HG03095 (cell line): ENCODE measurements at regions not wholly inside any gene's neighbourhood (a gene's known extent, or its start where the extent isn't known, plus 50 kb on each side); places are given as distances from the start of the nearest gene placed in this dataset.
"Not testable (repeated sequence)": the region's sequence is repeated elsewhere in the genome, so short reads cannot be mapped to it uniquely, and the experiment has no call there.

Experiments
- ATAC-seq: cut with Tn5 transposase; IDR thresholded peaks from one replicate; pipeline ENCODE4 v1.9.1; 2021; ENCODE audit warnings: moderate library complexity; ENCODE audit not compliant: unreplicated experiment

GRCh38 chr1:99062192-99062591 lies 57.5 kb upstream of the PLPPR5 start:
- ATAC-seq, result no peak

DNA sequence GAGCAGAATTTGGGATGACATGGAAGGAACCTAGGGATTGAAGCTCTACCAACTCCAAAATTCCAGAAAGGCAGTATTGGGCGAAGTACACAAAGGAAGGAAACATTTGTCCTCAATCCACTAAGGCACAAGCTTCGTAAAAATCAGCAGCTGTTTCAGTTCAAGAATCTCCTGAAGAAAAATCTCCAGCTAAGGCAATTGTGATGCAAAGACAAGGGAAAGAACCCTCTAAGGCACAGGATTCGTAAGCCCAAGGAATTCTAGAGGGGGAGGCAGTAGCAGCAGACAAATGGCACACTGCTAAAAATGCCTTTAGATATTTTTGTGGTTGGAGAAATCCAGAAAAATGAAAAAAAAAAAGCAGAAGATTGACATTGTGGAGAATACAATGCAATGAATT lies 64.5 kb upstream of the PLPPR5 start:
- no peak for ATAC-seq

DNA sequence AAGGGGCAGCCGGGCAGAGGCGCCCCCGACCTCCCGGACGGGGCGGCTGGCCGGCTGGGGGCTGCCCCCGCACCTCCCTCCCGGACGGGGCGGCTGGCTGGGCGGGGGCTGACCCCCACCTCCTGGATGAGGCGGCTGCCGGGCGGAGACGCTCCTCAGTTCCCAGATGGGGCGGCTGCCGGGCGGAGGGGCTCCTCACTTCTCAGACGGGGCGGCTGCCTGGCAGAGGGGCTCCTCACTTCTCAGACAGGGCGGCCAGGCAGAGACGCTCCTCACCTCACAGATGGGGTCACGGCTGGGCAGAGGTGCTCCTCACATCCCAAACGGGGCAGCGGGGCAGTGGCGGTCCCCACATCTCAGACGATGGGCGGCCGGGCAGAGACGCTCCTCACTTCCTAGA lies 73.9 kb upstream of the PLPPR5 start:
- ATAC-seq, result not testable (repeated sequence)

DNA sequence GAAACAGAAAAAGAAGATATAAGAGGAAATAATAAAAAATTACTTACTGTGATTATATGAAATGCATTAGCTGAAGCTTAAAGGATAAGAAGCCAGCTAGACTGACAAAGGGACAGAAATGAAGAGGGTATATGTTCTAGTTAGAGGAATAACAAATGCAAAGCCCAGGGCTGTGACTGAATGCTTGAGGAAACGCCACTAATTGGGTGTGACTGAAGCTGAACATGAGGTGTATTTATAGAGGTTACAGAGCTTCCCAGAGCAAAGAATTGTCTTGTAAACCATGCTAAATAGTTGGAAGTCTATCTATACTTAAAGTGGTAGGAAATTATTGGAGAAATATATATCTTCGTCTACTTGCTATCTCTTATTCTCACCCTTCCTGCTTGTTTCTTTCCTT lies 77.7 kb upstream of the PLPPR5 start:
- no peak for ATAC-seq

DNA sequence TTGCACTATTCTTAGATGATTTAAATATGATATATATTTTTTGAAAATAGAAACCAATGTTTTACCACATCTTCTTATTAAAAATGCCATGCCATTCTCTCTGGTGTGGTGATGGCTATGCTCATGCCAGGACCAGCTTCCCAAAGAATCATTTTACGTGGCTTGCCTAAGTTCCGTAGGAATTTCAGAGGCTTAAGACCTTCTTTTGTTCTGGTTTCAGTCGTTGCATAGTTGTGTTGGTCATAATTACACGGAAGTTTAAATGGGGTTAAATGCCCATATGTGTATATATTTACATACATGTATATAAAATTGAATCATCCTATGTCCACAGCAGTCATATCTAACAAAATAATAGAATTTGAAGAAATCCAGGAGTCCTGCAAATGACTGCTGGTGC lies 78.7 kb upstream of the PLPPR5 start:
- ATAC-seq, result no peak

GRCh38 chr1:99084562-99084961 lies 79.9 kb upstream of the PLPPR5 start:
- no peak for ATAC-seq

DNA sequence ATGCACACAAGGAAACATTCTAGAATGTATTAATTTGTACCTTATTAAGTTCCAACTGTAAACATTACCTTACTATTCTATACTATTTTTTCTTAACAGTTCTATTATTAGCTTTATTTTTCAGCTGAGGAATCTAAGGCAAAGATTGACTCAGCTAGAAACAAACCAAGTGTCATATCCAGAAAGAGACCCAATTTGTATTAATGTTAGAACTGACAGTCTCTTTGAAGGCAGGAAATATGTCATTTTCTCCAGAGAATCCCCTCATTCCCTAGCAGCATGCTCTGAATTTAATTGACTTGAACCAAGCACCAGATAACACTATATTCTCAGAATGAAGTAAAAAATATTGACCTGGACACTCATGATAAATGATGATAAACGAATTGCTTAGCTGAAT lies 81.4 kb upstream of the PLPPR5 start:
- ATAC-seq, result no peak

GRCh38 chr1:99098589-99098988 lies 93.9 kb upstream of the PLPPR5 start:
- ATAC-seq, result no peak

- ATAC-seq, result no peak
Measured at GRCh38 chr1:99106274-99106673, 101.6 kb upstream of the PLPPR5 start.

- no peak for ATAC-seq
Measured at GRCh38 chr1:99107680-99108079, 103.0 kb upstream of the PLPPR5 start.

DNA sequence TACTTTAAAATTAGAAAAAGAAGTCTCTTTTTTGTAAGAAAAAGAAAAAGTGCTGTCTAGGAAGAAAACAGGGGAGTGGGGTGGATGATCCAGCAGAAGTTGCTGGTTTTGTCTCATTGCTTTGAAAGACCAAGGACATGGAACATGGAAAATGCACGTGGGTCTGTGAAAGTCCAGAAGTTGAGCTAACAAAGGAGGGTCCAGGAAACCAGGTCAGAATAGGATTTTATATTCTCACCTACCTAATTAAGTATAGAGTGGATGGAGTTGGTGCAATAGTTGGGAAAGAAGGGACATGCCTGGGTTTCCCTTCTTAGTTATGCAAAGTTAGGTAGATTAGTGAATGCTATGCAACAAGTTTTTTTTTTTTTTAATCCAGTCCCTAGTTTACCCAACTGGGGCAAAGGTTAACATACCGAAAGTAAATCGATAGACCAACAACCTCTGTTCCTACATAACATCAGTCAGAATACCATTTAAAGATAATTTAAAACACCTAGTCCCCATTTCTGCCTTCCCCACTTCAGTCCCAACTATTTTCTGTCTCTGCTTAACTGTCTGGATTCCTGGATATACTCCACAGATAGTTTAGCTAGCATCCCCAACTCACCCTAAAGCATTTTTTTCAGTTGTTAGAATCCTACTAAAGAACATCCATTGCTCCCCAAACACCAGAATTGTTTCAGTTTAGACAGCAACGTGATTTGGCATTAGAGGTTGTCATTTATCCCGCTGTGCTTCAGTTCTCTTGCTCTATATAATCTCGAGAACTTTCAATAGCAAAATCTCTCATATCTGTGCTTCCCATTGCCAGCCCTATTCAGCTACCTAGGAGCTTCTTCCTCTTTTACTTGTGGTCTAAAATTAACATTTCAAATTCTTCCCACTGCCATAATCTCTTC lies 105.7 kb upstream of the PLPPR5 start:
- ATAC-seq, result no peak

GRCh38 chr1:99115231-99115630 lies 110.6 kb upstream of the PLPPR5 start:
- ATAC-seq, result no peak

DNA sequence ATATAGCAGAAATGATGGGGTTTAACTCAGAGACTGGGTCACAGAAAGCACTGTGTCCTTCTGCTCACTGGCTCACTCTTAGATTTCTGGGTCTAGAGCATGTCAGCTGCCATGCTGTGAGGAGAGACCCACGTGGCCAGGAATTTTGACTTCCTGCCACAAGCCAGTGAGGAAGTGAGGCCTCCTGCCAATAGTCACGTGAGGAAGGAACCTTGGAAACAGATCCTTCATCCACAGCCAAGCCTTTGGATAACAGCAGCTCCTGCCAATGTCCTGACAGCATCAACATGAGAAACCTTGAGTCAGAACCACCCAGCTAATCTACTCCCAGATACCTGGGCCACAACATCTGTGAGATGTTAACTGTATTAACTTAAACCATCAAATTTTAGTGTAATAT lies 114.5 kb upstream of the PLPPR5 start:
- ATAC-seq, result no peak

GRCh38 chr1:99122039-99122438 lies 117.4 kb upstream of the PLPPR5 start:
- no peak for ATAC-seq

- no peak for ATAC-seq
Measured at GRCh38 chr1:99123936-99124335, 119.3 kb upstream of the PLPPR5 start.

- ATAC-seq, result no peak
Measured at GRCh38 chr1:99131546-99131945, 126.9 kb upstream of the PLPPR5 start.

- no peak for ATAC-seq
Measured at GRCh38 chr1:99133756-99134500, 129.3 kb upstream of the PLPPR5 start.

- ATAC-seq, result no peak
Measured at GRCh38 chr1:99137554-99138206, 126.6 kb upstream of the PLPPR4 start.

- ATAC-seq, result no peak
Measured at GRCh38 chr1:99139876-99140275, 124.4 kb upstream of the PLPPR4 start.

GRCh38 chr1:99146129-99146848 lies 118.0 kb upstream of the PLPPR4 start:
- no peak for ATAC-seq

- ATAC-seq, result no peak
Measured at GRCh38 chr1:99149952-99150351, 114.3 kb upstream of the PLPPR4 start.
